ENCODE measurements at regions not wholly inside any gene's neighbourhood (a gene's known extent, or its start where the extent isn't known, plus 50 kb on each side); places are given as distances from the start of the nearest gene placed in this dataset.
A peak's percentile ranks its signal among the peaks of the same experiment; 100 is the strongest.

- DNase-seq = peak; percentile 15
Observed at GRCh38 chr2:8481463-8482009, 200.3 kb upstream of the ID2 start.

- DNase-seq = no peak
Observed at GRCh38 chr2:8482432-8482831, 199.4 kb upstream of the ID2 start.

GRCh38 chr2:8484502-8485283, 197.2 kb upstream of the ID2 start:
- DNase-seq = no peak

GRCh38 chr2:8485736-8486135, 196.1 kb upstream of the ID2 start:
- no peak for DNase-seq

GRCh38 chr2:8486141-8486540, 195.7 kb upstream of the ID2 start:
- no peak for DNase-seq

GRCh38 chr2:8487461-8487932, 194.4 kb upstream of the ID2 start:
- DNase-seq = no peak

- DNase-seq = no peak
Observed at GRCh38 chr2:8488001-8488738, 193.7 kb upstream of the ID2 start.

- DNase-seq = no peak
Observed at GRCh38 chr2:8489221-8489620, 192.6 kb upstream of the ID2 start.

- no peak for DNase-seq
Observed at GRCh38 chr2:8489751-8490150, 192.1 kb upstream of the ID2 start.

GRCh38 chr2:8490166-8490721, 191.6 kb upstream of the ID2 start:
- no peak for DNase-seq

- no peak for DNase-seq
Observed at GRCh38 chr2:8491296-8492027, 190.4 kb upstream of the ID2 start.

- no peak for DNase-seq
Observed at GRCh38 chr2:8494151-8494550, 187.7 kb upstream of the ID2 start.

GRCh38 chr2:8494589-8494988, 187.3 kb upstream of the ID2 start:
- no peak for DNase-seq

- DNase-seq = no peak
Observed at GRCh38 chr2:8495189-8495989, 186.5 kb upstream of the ID2 start.

- no peak for DNase-seq
Observed at GRCh38 chr2:8496079-8496478, 185.8 kb upstream of the ID2 start.

GRCh38 chr2:8496617-8497016, 185.2 kb upstream of the ID2 start:
- DNase-seq = no peak

- no peak for DNase-seq
Observed at GRCh38 chr2:8498994-8499393, 182.9 kb upstream of the ID2 start.

GRCh38 chr2:8500124-8501054, 181.5 kb upstream of the ID2 start:
- peak; percentile 65 for DNase-seq

- peak; percentile 27 for DNase-seq
Observed at GRCh38 chr2:8501061-8501720, 180.7 kb upstream of the ID2 start.

- DNase-seq = peak; percentile 27
Observed at GRCh38 chr2:8502316-8502715, 179.5 kb upstream of the ID2 start.

Measured in DMS79 treated with DMSO at 0.1 percent for 48 hours (cell line).